ENCODE measurements at regions not wholly inside any gene's neighbourhood (a gene's known extent, or its start where the extent isn't known, plus 50 kb on each side); places are given as distances from the start of the nearest gene placed in this dataset.

- TF ChIP-seq CREB5 (CRISPR knock-in tag; IDR thresholded peaks at IDR 0.05; ENCODE audit: low read depth) (no peak), ESRRG (CRISPR knock-in tag; IDR thresholded peaks at IDR 0.05) (no peak)
These were observed 762.8 kb downstream of the FAM181B start (continued) for GRCh38 chr11:81970886-81971285.

GRCh38 chr11:81967242-81967641 lies 766.4 kb downstream of the FAM181B start:
- TF ChIP-seq TOX (CRISPR knock-in tag; IDR thresholded peaks at IDR 0.05; ENCODE audit: borderline replicate concordance), result no peak
- no peak for TF ChIP-seq CREB5 (CRISPR knock-in tag; IDR thresholded peaks at IDR 0.05; ENCODE audit: low read depth)
- no peak for TF ChIP-seq ZNF70 (CRISPR knock-in tag; IDR thresholded peaks at IDR 0.05)
- TF ChIP-seq OSR1 (CRISPR knock-in tag; IDR thresholded peaks at IDR 0.05), result no peak
- TF ChIP-seq, protein P1, sequence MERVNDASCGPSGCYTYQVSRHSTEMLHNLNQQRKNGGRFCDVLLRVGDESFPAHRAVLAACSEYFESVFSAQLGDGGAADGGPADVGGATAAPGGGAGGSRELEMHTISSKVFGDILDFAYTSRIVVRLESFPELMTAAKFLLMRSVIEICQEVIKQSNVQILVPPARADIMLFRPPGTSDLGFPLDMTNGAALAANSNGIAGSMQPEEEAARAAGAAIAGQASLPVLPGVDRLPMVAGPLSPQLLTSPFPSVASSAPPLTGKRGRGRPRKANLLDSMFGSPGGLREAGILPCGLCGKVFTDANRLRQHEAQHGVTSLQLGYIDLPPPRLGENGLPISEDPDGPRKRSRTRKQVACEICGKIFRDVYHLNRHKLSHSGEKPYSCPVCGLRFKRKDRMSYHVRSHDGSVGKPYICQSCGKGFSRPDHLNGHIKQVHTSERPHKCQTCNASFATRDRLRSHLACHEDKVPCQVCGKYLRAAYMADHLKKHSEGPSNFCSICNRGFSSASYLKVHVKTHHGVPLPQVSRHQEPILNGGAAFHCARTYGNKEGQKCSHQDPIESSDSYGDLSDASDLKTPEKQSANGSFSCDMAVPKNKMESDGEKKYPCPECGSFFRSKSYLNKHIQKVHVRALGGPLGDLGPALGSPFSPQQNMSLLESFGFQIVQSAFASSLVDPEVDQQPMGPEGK (CRISPR knock-in tag; IDR thresholded peaks at IDR 0.05; ENCODE audit: borderline replicate concordance), result no peak
- no peak for TF ChIP-seq ESRRG (CRISPR knock-in tag; IDR thresholded peaks at IDR 0.05)
- TF ChIP-seq RARB (CRISPR knock-in tag; IDR thresholded peaks at IDR 0.05), result no peak
- no peak for TF ChIP-seq ARNTL (CRISPR knock-in tag; IDR thresholded peaks at IDR 0.05; ENCODE audit: borderline replicate concordance, low read depth)
- TF ChIP-seq SNAI2 (CRISPR knock-in tag; IDR thresholded peaks at IDR 0.05), result no peak
- no peak for TF ChIP-seq POU6F1 (CRISPR knock-in tag; IDR thresholded peaks at IDR 0.05; ENCODE audit: borderline replicate concordance, low read depth)
- TF ChIP-seq TCF4 (CRISPR knock-in tag; IDR thresholded peaks at IDR 0.05; ENCODE audit: borderline replicate concordance), result no peak
- no peak for TF ChIP-seq ZC3H10 (CRISPR knock-in tag; IDR thresholded peaks at IDR 0.05)
- TF ChIP-seq PPARA (CRISPR knock-in tag; IDR thresholded peaks at IDR 0.05; ENCODE audit: borderline replicate concordance), result no peak
- no peak for TF ChIP-seq ZFP3 (CRISPR knock-in tag; IDR thresholded peaks at IDR 0.05)
- no peak for TF ChIP-seq ZNF565 (CRISPR knock-in tag; conservative IDR thresholded peaks at IDR 0.05; ENCODE audit: low read depth)
- TF ChIP-seq GLIS3 (CRISPR knock-in tag; IDR thresholded peaks at IDR 0.05), result no peak
- TF ChIP-seq ZNF8 (CRISPR knock-in tag; IDR thresholded peaks at IDR 0.05), result no peak
- TF ChIP-seq, protein P2, sequence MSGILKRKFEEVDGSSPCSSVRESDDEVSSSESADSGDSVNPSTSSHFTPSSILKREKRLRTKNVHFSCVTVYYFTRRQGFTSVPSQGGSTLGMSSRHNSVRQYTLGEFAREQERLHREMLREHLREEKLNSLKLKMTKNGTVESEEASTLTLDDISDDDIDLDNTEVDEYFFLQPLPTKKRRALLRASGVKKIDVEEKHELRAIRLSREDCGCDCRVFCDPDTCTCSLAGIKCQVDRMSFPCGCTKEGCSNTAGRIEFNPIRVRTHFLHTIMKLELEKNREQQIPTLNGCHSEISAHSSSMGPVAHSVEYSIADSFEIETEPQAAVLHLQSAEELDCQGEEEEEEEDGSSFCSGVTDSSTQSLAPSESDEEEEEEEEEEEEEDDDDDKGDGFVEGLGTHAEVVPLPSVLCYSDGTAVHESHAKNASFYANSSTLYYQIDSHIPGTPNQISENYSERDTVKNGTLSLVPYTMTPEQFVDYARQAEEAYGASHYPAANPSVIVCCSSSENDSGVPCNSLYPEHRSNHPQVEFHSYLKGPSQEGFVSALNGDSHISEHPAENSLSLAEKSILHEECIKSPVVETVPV (CRISPR knock-in tag; IDR thresholded peaks at IDR 0.05), result no peak
- ATAC-seq, result no peak

DNA sequence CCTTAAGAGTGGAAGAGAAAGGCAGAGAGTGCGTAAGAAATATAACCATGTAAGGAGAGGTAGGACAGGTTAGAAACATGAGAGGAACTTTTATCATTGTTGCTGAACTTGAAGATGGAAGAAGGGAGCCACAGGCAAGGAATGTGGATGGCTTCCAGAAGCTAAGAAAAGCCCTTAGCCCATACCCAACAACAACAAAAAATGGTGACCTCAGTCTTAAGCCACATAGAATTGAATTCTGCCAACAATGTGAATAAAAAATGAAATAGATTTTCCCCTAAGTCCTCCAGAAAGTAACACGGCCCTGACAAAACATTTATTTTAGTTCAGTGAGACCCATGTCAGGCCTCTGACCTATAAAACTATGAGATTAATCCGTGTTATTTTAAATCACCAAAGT lies 767.3 kb downstream of the FAM181B start:
- no peak for ATAC-seq
- TF ChIP-seq PPARA (CRISPR knock-in tag; IDR thresholded peaks at IDR 0.05; ENCODE audit: borderline replicate concordance) (no peak), GLIS3 (CRISPR knock-in tag; IDR thresholded peaks at IDR 0.05) (no peak), RARB (CRISPR knock-in tag; IDR thresholded peaks at IDR 0.05) (no peak), SNAI2 (CRISPR knock-in tag; IDR thresholded peaks at IDR 0.05) (no peak), TCF4 (CRISPR knock-in tag; IDR thresholded peaks at IDR 0.05; ENCODE audit: borderline replicate concordance) (no peak), ZFP30 (CRISPR knock-in tag; IDR thresholded peaks at IDR 0.05) (no peak), POU6F1 (CRISPR knock-in tag; IDR thresholded peaks at IDR 0.05; ENCODE audit: borderline replicate concordance, low read depth) (no peak)

GRCh38 chr11:81963018-81963417 lies 770.6 kb downstream of the FAM181B start:
- TF ChIP-seq CREB5 (CRISPR knock-in tag; IDR thresholded peaks at IDR 0.05; ENCODE audit: low read depth), result peak; percentile 67
- no peak for TF ChIP-seq ARNTL (CRISPR knock-in tag; IDR thresholded peaks at IDR 0.05; ENCODE audit: borderline replicate concordance, low read depth)
- no peak for ATAC-seq

All from SK-N-SH treated with all-trans-retinoic acid at 6 μM for 48 hours (cell line).